Gastroesophageal sphincter (tissue), 3 donors: ENCODE measurements at regions not wholly inside any gene's neighbourhood (a gene's known extent, or its start where the extent isn't known, plus 50 kb on each side); places are given as distances from the start of the nearest gene placed in this dataset.

Source experiments
- CTCF ChIP-seq, 4 experiments: fragments of 200-600 bp in 2 of 4; fragments of 450-650 bp in 2 of 4; sonication (generic) in 1 of 4; IDR thresholded peaks; one replicate each; pipeline ENCODE4 v1.5.1; 2017 to 2019; ENCODE audit warnings: antibody characterized with exemption in 4 of 4, mild to moderate bottlenecking in 2 of 4, moderate library complexity in 2 of 4
- POLR2A ChIP-seq, 2 donors: fragments of 450-650 bp; IDR thresholded peaks; one replicate each; pipeline ENCODE4 v1.6.1; 2017; ENCODE audit warnings: antibody characterized with exemption in 2 of 2, mild to moderate bottlenecking in 2 of 2, moderate library complexity in 1 of 2

- no peak for TF ChIP-seq CTCF (IDR thresholded peaks at IDR 0.05)
- TF ChIP-seq POLR2A (IDR thresholded peaks at IDR 0.05): no peak
These were observed 168.3 kb downstream of the BCOR start for GRCh38 chrX:39929379-39930025.
